Lower leg skin (tissue), 4 donors: ENCODE measurements at regions not wholly inside any gene's neighbourhood (a gene's known extent, or its start where the extent isn't known, plus 50 kb on each side); places are given as distances from the start of the nearest gene placed in this dataset.

Experiments
- DNase-seq, 2 donors: peaks; one replicate each; pipeline ENCODE4 v3.0.0-alpha.2; 2019; ENCODE audit warnings: low spot score in 2 of 2
- H3K4me3 ChIP-seq: fragments of 200-600 bp; sonication (generic); 2 replicates; pipeline ENCODE4 v1.5.1; 2017; ENCODE audit warnings: mild to moderate bottlenecking, low read depth; ENCODE audit not compliant: poor library complexity, severe bottlenecking
- CTCF ChIP-seq, 3 donors: fragments of 450-650 bp; IDR thresholded peaks; one replicate each; pipeline ENCODE4 v1.5.1; 2016; ENCODE audit warnings: antibody characterized with exemption in 3 of 3, mild to moderate bottlenecking in 3 of 3, moderate library complexity in 2 of 3
- POLR2A ChIP-seq, 2 donors: fragments of 450-650 bp; IDR thresholded peaks; one replicate each; pipeline ENCODE4 v1.6.1; 2016 to 2017; ENCODE audit warnings: antibody characterized with exemption in 2 of 2, mild to moderate bottlenecking in 1 of 2, moderate library complexity in 1 of 2
- WGBS, 2 donors: methylation state at CpG; one replicate each; pipeline ENCODE4 v1.1.5; 2018; 5-methylcytosine and 5-hydroxymethylcytosine counted together
- intact Hi-C: fragments of 100-400 bp; cut with DNase I; formaldehyde crosslinking; loops from one replicate; pipeline ENCODE4 v1.15.0; 2023; ENCODE audit warnings: low total_unique reads

- no peak overlapping the region for H3K4me3 ChIP-seq
- no peak for DNase-seq
- TF ChIP-seq POLR2A (IDR thresholded peaks at IDR 0.05) (no peak), CTCF (IDR thresholded peaks at IDR 0.05) (no peak)
- intact Hi-C loops = no loop called here
These were observed 287.5 kb upstream of the CRIM1 start for GRCh38 chr2:36068086-36068485.

GRCh38 chr2:36060133-36060532 lies 295.4 kb upstream of the CRIM1 start:
- no peak for TF ChIP-seq POLR2A (IDR thresholded peaks at IDR 0.05)
- no peak for TF ChIP-seq CTCF (IDR thresholded peaks at IDR 0.05)
- intact Hi-C loops = no loop called here

GRCh38 chr2:36059691-36060090 lies 295.9 kb upstream of the CRIM1 start:
- H3K4me3 ChIP-seq = no peak overlapping the region
- TF ChIP-seq CTCF (IDR thresholded peaks at IDR 0.05) (no peak), POLR2A (IDR thresholded peaks at IDR 0.05) (no peak)
- no peak for DNase-seq
- intact Hi-C loops = no loop called here

More at GRCh38 chr2:36060133-36060532, 295.4 kb upstream of the CRIM1 start:
- DNase-seq = no peak
- H3K4me3 ChIP-seq = no peak overlapping the region
- 57 to 60% methylated on average over 4 of the region's 4 CpGs for WGBS, 2 donors

- intact Hi-C loops = no loop called here
- H3K4me3 ChIP-seq = no peak overlapping the region
- TF ChIP-seq CTCF (IDR thresholded peaks at IDR 0.05) (no peak), POLR2A (IDR thresholded peaks at IDR 0.05) (no peak)
- peak in 1 of 2 donors; percentile 15 for DNase-seq
- 41 to 51% methylated on average over 2 of the region's 2 CpGs for WGBS, 2 donors
These were observed 296.6 kb upstream of the CRIM1 start for GRCh38 chr2:36058953-36059352.

- TF ChIP-seq CTCF (IDR thresholded peaks at IDR 0.05) = no peak
- no peak for TF ChIP-seq POLR2A (IDR thresholded peaks at IDR 0.05)
- 44 to 54% methylated on average over 3 of the region's 3 CpGs for WGBS, 2 donors
- intact Hi-C loops = no loop called here
- no peak overlapping the region for H3K4me3 ChIP-seq
- DNase-seq = no peak
These were observed 297.5 kb upstream of the CRIM1 start for GRCh38 chr2:36058076-36058475.

GRCh38 chr2:36052819-36053218 lies 302.8 kb upstream of the CRIM1 start:
- no peak overlapping the region for H3K4me3 ChIP-seq
- no peak for TF ChIP-seq POLR2A (IDR thresholded peaks at IDR 0.05)
- TF ChIP-seq CTCF (IDR thresholded peaks at IDR 0.05) = no peak
- 71 to 88% methylated on average over 1 of the region's 1 CpG for WGBS, 2 donors
- no peak for DNase-seq
- intact Hi-C loops = no loop called here
